Hepatocyte (in vitro differentiated cells): ENCODE measurements at regions not wholly inside any gene's neighbourhood (a gene's known extent, or its start where the extent isn't known, plus 50 kb on each side); places are given as distances from the start of the nearest gene placed in this dataset.

Experiments used
- EZH2 ChIP-seq: fragments of 200-600 bp; sonication (generic); IDR thresholded peaks from 2 replicates; pipeline ENCODE4 v1.6.1; 2016; ENCODE audit warnings: antibody characterized with exemption, mild to moderate bottlenecking, borderline replicate concordance
- EZH2phosphoT487 ChIP-seq: fragments of 200-600 bp; sonication (generic); IDR thresholded peaks from one replicate; pipeline ENCODE4 v1.6.1; 2018; ENCODE audit warnings: antibody characterized with exemption, mild to moderate bottlenecking, low read depth, moderate library complexity; ENCODE audit not compliant: unreplicated experiment, severe bottlenecking
- TF ChIP-seq, protein P1 (sequence below): fragments of 200-600 bp; sonication (generic); IDR thresholded peaks from 2 replicates; pipeline ENCODE4 v1.5.1; 2016; ENCODE audit warnings: antibody characterized with exemption, mild to moderate bottlenecking; ENCODE audit not compliant: poor library complexity

DNA sequence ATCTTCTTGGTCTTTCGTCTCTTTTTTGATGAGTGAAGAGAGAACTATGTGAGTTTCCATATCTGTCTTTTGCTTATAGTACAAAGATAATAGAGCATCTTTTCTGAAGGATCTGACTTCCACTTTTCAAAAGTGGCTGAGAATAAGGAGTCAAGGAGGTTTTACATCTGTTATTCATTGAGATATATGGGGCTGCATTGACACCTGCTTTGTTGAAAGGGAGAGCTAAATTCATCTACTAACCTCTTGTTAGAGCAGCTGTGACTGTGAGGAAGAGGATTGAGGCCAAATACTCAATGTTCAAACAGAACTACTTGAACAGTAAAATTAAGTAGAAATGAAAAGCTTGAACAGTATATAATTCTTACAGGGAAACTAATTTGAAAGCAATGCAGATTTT, 130.2 kb upstream of the ATP2B1 start:
- TF ChIP-seq, protein P1, sequence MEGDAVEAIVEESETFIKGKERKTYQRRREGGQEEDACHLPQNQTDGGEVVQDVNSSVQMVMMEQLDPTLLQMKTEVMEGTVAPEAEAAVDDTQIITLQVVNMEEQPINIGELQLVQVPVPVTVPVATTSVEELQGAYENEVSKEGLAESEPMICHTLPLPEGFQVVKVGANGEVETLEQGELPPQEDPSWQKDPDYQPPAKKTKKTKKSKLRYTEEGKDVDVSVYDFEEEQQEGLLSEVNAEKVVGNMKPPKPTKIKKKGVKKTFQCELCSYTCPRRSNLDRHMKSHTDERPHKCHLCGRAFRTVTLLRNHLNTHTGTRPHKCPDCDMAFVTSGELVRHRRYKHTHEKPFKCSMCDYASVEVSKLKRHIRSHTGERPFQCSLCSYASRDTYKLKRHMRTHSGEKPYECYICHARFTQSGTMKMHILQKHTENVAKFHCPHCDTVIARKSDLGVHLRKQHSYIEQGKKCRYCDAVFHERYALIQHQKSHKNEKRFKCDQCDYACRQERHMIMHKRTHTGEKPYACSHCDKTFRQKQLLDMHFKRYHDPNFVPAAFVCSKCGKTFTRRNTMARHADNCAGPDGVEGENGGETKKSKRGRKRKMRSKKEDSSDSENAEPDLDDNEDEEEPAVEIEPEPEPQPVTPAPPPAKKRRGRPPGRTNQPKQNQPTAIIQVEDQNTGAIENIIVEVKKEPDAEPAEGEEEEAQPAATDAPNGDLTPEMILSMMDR = no peak
- TF ChIP-seq EZH2phosphoT487 (no peak), EZH2 (no peak)
